HG03457 (cell line): ENCODE measurements at regions not wholly inside any gene's neighbourhood (a gene's known extent, or its start where the extent isn't known, plus 50 kb on each side); places are given as distances from the start of the nearest gene placed in this dataset.

ENCODE experiments used
- ATAC-seq: cut with Tn5 transposase; IDR thresholded peaks from one replicate; pipeline ENCODE4 v1.9.1; 2021; ENCODE audit warnings: moderate number of reproducible peaks; ENCODE audit not compliant: unreplicated experiment

DNA sequence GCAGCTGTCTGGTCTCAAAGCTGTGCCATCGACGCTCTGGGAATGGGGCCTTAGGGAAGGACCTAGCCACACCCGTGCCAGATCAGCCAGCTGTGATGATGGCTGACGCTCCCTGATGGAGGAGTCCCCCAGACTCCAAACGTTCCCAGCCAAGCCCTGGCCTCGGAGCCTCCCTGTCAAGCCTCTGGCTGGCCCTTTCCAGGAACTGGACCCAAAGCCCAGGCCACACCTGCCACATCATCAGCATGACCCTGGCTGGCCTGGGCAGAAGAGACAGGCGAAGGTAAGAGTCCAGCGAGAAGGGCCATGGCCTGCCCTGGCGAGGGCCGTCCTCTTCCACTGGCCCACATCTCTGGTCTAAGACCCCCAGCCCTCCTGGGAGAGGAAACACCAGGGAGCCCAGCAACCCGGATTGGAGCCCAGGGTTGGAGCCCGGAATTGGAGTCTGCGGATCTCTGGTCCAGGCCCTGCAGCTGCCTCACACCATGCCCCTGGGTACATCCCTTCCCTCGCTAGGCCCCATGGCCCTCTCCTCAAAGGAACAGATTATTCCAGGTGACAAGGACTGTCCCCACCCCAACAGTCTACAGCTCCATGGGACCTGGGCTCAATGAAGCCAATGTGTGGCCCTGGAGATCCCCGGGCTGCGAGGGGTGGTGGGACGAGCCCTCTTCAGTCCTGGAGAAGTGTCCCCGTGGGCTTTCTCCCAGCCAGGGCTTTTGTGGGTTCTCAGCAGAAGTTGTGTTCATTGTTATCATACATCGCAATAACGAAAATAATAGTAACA is 105.1 kb upstream of the TNRC6C start:
- ATAC-seq = no peak

DNA sequence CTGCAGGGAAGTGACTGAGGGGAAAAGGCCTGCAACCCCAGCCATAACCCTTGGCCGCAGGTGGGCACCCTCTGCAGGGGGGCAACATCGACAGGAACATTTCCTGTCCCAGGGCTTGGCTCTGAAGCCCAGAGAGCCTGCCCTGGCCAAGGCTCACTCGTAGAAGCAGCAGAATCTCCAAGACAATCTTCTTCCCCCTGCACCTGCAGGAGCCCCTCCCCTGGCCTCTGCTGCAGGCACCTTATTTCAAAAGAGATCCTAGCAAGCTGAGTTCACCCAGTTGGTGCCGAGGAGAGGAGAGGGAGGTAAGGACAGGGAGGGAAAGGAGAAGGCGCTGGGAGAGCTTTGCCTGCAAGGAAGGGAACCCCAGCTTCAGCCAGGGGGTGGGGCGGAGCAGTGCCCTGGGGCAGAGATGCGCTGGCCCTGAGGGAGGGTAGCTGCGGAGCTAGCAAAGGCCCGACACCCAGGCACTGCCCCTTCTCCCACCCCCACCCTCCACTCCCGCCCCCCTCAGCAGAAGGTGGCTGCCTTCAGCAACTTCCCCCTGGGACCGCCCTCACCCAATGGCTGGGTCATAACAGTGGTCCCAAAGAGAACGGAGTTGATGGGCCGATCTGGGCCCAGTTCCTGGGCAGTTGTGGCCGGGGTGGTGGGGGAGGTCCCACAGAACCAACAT is 104.3 kb upstream of the TNRC6C start:
- ATAC-seq = no peak

DNA sequence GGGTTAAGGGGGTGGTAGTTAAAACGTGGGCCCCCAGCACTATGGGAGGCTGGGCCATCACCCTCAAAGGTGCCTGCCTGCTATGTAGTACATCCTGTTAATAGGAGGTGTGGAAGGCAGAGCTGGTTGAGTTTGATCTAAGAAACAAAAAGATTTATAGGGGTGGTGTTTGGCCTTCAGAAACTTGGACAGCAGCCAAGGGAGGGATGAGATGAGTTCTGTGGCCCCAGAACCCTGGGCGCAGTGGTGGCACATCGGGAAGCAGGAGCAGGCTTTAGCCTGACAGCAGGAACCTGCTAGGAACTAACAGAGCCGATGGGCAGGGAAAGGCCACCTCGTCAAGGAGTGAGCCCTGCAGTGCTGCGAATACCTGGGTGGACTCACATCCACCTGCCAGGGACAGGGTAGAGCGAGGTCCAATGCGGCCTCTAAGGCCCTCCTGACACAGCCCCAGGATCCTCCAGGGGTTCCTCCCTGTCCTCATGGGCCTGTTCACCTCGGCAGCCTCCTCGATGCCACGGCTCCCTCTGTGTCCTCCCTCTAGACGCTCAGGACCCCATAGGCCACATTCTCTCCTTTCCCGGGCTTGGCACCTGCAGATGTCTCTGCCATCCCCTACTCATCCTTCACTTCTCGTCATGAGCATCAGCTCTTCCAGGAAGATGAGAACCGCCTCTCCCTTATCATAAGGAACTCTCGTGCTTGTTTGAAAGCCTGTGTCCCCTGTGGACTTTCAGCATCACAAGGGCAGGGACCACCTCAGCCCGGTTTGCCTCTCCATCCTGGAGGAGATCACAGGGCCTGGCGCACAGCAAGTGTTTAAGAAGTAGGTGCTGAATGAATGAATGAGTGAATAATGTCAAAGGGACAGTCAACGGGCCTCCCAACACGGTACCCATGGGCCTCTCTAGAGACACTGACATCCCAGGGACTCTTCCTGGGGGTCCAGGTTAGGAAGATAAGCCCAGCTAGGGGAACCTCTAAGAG is 103.5 kb upstream of the TNRC6C start:
- no peak for ATAC-seq

DNA sequence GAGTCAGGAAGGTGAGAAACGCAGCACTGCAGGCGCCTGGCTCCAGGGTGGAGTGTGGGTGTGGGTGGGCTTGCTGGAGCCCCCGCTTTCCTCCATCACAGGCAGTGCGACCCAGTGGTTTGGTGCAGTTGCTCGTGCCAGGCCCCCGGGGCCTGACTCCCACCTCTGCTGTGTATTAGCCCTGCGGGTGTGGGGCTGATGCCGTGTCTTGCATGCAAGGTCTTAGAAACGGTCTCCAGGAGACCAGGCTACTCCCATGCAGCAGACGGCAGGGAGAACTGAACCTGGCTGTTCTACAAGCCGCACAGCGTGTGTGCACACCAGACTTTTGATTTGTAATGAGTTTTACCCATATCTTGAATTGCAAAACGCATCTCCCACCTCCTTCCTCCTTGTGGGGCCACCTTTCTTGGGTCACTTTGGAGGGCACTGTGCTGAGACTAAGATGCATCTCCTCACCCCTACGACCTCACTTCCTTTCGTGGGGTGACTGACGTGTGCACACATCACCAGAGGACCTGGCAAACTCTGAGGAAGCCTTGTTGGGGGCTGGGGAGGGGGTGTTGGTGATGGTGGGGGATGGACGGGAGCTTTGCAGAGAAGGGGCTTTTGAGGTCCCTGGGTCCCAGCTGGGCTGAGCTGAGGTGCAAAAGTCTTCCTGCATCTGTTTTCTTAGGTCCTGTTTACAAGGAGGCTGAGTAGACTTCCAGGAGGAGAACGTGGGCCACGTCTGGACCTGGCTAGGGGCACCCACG is 101.8 kb upstream of the TNRC6C start:
- ATAC-seq = no peak

DNA sequence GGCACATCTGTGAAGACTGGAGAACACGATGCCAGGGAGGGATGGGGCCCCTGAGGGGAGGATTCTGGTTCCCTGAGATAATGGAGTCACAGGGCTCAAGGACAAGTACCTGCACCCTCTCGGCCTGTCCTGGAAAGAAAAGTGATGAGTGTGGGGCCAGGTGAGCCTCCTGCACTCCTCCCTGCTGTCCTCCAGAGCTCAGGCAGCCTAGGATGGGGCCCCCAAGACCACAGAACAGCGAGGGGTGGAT is 101.3 kb upstream of the TNRC6C start:
- ATAC-seq = no peak

- no peak for ATAC-seq
Measured at GRCh38 chr17:77857613-77858012, 100.9 kb upstream of the TNRC6C start.

- ATAC-seq = no peak
Measured at GRCh38 chr17:77858291-77859034, 100.0 kb upstream of the TNRC6C start.

GRCh38 chr17:77859035-77859810 is 99.3 kb upstream of the TNRC6C start:
- no peak for ATAC-seq

DNA sequence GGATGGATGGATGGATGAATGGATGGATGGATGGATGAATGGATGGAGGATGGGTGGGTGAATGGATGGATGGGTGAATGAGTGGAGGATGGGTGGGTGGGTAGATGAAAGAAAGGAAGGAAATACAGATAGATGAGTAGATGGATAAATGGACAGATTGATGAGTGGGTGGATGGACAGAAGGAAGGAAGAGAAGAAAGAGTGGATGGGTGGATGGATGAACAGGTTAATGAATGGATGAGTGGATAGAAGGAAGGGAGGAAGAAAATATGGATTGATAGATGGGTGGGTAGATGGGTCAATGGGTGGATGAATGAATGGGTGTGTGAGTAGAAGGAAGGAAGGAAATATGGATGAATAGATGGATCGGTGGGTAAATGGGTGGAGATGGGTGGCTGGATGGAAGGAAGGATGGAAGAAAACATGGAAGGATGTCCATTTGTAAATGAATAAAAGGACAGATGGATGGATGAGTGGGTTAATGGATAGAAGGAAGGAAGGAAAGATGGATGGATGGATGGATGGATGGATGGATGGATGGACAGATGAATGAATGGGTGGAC is 97.3 kb upstream of the TNRC6C start:
- ATAC-seq = no peak

DNA sequence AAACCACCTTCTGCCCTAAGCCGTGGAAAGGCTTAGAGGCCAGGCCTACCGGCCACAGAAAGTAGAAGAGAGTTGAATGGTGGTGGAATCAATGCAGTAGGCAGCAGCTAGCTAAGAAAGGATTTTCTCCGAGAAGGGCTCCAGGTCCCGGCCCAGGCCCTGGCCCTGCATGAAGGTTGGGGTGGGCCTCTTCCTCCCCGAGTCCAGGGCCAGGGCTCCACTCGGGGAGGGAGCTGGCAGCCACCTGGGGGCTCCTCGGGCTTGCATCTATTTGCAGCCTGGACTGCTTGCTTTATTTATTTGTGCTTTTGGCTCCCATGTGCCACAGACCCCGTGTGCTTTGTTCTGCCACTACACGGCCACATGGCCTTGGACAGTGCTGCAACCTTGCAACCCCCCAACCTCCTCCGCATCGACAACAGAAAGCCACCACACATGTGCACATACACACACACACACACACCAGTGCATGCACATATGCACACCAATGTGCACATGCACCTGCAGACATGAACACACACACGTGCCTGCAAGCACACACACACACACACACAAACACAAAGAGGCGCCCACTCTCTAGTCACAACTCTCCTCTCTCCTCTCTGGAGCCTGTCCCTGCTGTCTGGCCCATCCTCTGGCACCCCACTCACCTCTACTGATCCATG is 96.4 kb upstream of the TNRC6C start:
- no peak for ATAC-seq

GRCh38 chr17:77862890-77863813 is 95.4 kb upstream of the TNRC6C start:
- ATAC-seq = no peak

GRCh38 chr17:77863814-77864161 is 94.7 kb upstream of the TNRC6C start:
- no peak for ATAC-seq

DNA sequence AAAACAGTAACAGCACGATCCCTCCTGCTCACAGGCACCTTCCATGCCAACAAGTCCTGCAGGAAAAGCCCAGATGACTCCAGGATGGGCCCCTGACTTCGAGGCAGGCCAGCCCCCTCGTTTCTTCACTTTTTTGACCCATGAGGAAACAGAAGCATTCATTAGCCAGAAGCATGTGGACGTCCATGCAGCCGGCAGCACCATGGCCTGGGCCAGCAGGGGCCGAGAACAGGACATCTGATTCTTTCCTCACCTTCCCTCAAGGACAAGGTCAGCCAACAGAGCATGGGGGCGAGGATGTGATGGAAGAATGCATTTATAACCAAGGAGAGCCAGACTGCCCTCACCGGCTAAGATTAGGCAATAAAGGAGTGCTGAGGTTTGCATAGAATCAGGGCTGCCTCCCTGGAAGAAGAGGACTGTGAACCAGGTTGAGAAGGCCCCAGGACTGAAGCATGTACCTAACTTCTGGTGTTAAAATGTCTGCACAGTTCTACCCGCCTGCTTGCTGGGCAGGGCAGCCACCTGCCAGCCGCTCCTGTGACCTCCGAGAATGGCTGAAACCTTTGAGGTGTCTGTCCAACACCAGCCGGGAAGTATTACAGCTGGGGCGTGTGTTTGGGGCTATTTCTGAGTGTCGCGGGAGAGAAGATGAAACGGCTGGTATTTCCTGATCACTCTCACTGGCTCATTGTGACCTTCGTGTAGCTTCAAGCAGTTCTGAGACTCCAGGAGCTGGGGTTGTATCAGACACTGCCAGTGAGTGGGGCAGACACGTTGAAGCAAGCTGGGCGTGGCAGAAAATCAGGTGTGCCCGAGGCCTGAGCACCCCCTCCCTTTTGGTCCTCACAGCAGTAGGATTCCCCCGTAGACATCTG is 94.0 kb upstream of the TNRC6C start:
- ATAC-seq = no peak

DNA sequence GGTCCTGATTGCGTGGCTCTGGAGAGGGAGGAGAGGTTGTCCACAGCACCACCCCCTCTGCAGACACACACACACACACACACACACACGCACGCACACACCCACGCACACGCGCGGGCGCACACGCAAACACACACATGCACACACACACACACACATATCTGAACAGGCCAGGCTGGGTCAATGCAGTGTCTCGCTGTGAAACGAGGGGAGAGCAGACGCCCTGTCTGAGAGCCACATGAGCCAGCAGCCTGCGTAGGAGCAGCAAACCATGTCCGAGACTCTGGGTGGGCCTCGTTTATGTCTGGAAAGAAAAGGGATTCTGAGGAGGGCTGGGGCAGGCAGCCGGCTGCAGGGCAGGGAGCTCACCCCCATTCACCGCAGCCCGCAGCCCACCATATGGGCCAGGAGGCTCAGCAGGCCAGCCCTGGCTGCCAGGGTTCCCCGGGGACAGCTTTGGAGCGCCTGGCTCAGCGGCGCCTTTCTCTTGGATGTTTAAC is 93.3 kb upstream of the TNRC6C start:
- ATAC-seq = no peak

GRCh38 chr17:77865716-77866115 is 92.8 kb upstream of the TNRC6C start:
- no peak for ATAC-seq

GRCh38 chr17:77867308-77867781 is 91.2 kb upstream of the TNRC6C start:
- ATAC-seq = no peak
